Hematopoietic multipotent progenitor cell (in vitro differentiated cells): ENCODE measurements at regions not wholly inside any gene's neighbourhood (a gene's known extent, or its start where the extent isn't known, plus 50 kb on each side); places are given as distances from the start of the nearest gene placed in this dataset. TPM values are rescaled to one million over a fixed set of nuclear protein-coding genes. Genes with fewer than 3 reads are reported as not detected.

Experiments
- DNase-seq, 3 donors: peaks; one replicate each; pipeline ENCODE4 v3.0.0-alpha.2; 2011 to 2015; ENCODE audit warnings: low read depth in 2 of 3, low spot score in 2 of 3
- small RNA-seq: library from RNA; depleted of rRNA; stranded (forward); fragments of <200 nt; gene quantifications from one replicate; pipeline ENCODE3, GENCODE V24; 2012

DNA sequence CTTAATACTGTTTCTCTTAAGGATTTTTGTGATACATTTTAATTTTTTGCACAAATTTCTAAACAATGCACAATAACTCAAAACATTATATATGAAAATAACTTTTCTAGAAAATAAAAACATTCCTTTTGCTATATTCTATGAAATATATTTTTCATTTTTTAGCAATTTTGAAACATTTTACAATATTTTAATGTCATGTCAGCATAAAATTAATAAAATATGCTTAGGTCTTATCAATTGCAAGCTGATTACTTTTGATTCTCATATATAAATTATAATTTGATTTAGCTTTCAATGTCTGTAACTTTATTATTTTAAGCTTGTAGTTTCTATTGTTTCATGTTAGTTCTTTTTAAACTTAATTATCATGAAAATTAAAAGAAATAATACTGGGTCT, 898.7 kb downstream of the TMEM182 start:
- no peak for DNase-seq

DNA sequence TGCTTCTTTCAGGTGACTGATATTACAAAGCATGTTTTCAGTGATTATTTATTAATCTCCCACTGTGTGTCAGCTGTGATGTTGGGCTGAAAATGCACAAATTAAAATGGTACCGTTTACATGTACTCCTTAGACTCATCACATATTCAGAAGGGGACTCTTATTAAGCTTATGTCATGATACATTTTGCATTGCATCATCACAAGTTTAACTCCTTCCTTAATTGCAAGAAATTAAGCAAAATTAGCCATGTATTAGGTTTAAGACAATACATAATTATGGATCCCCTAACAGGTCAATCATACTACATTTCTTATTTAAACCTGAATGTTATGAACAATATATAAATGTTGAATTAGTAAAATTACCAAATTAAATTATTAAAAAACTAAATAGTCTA, 899.1 kb downstream of the TMEM182 start:
- no peak for DNase-seq

DNA sequence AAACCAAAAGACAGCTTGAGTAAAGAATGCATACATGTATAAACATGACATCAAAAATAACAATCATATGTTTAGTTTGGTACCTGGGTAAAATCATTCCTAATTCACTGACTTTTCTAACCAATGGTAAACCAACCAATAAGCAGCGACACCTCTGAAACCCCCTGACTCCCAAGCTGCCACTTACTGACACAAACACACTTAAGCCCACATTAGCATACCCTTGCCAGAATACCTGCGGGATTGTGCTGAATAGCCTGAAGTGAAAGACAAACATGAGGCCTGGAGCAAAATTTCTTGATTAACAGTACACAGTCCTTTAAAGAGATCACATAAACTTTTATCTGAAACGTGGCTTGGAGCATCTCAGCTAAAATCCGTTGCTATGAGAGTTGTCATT, 902.9 kb downstream of the TMEM182 start:
- DNase-seq: no peak

DNA sequence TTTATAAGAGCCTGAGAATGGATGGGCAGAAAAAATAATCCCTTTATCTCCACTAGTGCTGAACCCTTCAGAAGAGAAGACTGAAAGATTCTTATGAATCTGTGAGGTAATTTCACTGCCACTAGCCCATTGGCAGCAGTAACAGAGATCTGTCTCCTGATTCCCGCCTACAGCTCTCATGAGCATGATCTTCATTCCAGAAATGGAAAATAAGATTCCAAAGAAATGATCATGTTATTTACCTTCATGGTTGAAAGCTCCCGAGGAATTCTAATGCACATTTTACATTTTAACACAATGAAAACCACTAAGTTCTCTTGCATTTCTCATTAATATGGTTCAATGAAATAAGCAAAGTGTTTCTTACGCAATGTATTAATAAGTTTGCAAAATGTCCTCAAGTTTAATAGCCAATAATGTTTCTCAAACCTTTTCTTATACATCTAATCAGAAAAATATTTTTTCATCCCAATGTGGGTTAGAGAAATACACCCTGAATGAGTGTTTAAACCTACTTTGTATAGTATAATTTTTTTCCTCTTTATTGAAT, 905.6 kb downstream of the TMEM182 start:
- no peak for DNase-seq

DNA sequence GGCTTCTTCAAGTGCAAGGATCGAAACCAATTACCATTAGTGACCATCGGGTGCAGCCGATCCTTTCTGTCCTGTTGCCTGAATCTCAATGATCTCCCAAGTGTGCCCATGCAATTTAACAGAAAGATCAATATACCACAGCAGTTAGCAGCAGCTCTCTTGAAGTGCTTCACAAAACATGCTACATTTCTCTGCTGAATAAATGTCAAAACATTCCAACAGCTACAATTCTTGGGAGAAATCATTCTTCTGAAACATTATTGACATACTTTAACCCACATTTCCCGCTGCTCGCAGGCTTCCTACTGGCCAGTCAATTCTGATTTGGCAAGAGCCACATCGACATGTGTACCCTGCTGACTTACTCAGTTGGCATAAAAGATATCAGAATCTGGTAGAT, 907.7 kb downstream of the TMEM182 start:
- no peak for DNase-seq

Small RNA genes lying in the stretch of these regions (small RNA-seq; reads per million reads assigned to genes)
- not detected for gene AC010881.1
- not detected for gene AC018880.2
